ENCODE measurements at regions not wholly inside any gene's neighbourhood (a gene's known extent, or its start where the extent isn't known, plus 50 kb on each side); places are given as distances from the start of the nearest gene placed in this dataset.

- H3K4me3 ChIP-seq, result no peak overlapping the region
- no peak overlapping the region for H3K27ac Mint-ChIP-seq
- H3K27ac ChIP-seq (ENCODE audit: low read depth), result no peak overlapping the region
- H3K27me3 Mint-ChIP-seq (ENCODE audit: insufficient read depth, low read depth, poor library complexity), result peaks cover 2% of the 10 kb centered on the region
- H3K9me3 Mint-ChIP-seq, result no peaks in the 10 kb centered on the region
- no peaks in the 10 kb centered on the region for H3K27me3 ChIP-seq (ENCODE audit: insufficient read depth)
- H3K36me3 ChIP-seq (ENCODE audit: insufficient read depth), result no peaks in the 10 kb centered on the region
- H3K4me1 ChIP-seq (ENCODE audit: insufficient read depth), result no peaks in the 10 kb centered on the region
- H2AFZ ChIP-seq, result peak overlapping the region; percentile 15; the same call in 1 of the 2 replicates
- no peaks in the 10 kb centered on the region for H3K79me2 ChIP-seq (replicated peaks; ENCODE audit: insufficient read depth)
- no peak overlapping the region for H3K4me2 ChIP-seq
- no peaks in the 10 kb centered on the region for H3K36me3 Mint-ChIP-seq (ENCODE audit: low read depth)
- H3K9me2 ChIP-seq (ENCODE audit: insufficient read depth), result no peaks in the 10 kb centered on the region
- no peaks in the 10 kb centered on the region for H3K4me1 Mint-ChIP-seq
- no peaks in the 10 kb centered on the region for H4K20me1 ChIP-seq (replicated peaks; ENCODE audit: insufficient read depth)
- ATAC-seq, result no peak
- TF ChIP-seq EZH2 (IDR thresholded peaks at IDR 0.05; ENCODE audit: low read depth, unreplicated experiment) (no peak), NANOG (IDR thresholded peaks at IDR 0.05; ENCODE audit: borderline replicate concordance) (no peak), ETS1 (IDR thresholded peaks at IDR 0.05) (no peak), JUNB (IDR thresholded peaks at IDR 0.05; ENCODE audit: unreplicated experiment) (no peak), CREB1 (CRISPR knock-in tag; IDR thresholded peaks at IDR 0.05; ENCODE audit: low read depth) (no peak), EZH2phosphoT487 (IDR thresholded peaks at IDR 0.05; ENCODE audit: unreplicated experiment) (no peak), ZNF462 (CRISPR knock-in tag; IDR thresholded peaks at IDR 0.05) (no peak), REST (IDR thresholded peaks at IDR 0.05; ENCODE audit: unreplicated experiment) (no peak), ZNF114 (CRISPR knock-in tag; IDR thresholded peaks at IDR 0.05) (no peak), ZNF331 (CRISPR knock-in tag; IDR thresholded peaks at IDR 0.05; ENCODE audit: low read depth) (no peak)
- H3F3A ChIP-seq (replicated peaks; ENCODE audit: low read depth), result no peaks in the 10 kb centered on the region
- DNase-seq (ENCODE audit: low spot score), result no peak
- no peak overlapping the region for H3K4me3 Mint-ChIP-seq
Measured at GRCh38 chr7:120091807-120092206, 181.2 kb upstream of the KCND2 start.

All from GM23338 (cell line).